ENCODE measurements at regions not wholly inside any gene's neighbourhood (a gene's known extent, or its start where the extent isn't known, plus 50 kb on each side); places are given as distances from the start of the nearest gene placed in this dataset.

GRCh38 chr11:81449588-81450156 is 1284.0 kb downstream of the FAM181B start:
- TF ChIP-seq CTCF (IDR thresholded peaks at IDR 0.05; ENCODE audit: insufficient read depth, low read length): no peak
- TF ChIP-seq REST (IDR thresholded peaks at IDR 0.05; ENCODE audit: insufficient replicate concordance, low read depth): no peak
- no peak for TF ChIP-seq SPI1 (IDR thresholded peaks at IDR 0.05; ENCODE audit: borderline replicate concordance, low read depth)
- no peak for TF ChIP-seq POLR2AphosphoS5 (IDR thresholded peaks at IDR 0.05; ENCODE audit: low read depth)
- no peak for TF ChIP-seq GABPA (IDR thresholded peaks at IDR 0.05; ENCODE audit: low read depth)

Data from HL-60 (cell line).